Upper lobe of left lung (tissue), 4 donors: ENCODE measurements at regions not wholly inside any gene's neighbourhood (a gene's known extent, or its start where the extent isn't known, plus 50 kb on each side); places are given as distances from the start of the nearest gene placed in this dataset.

ENCODE experiments used
- CTCF ChIP-seq, 6 experiments: fragments of 450-650 bp in 4 of 6; fragments of 200-600 bp in 2 of 6; sonication (generic) in 2 of 6; IDR thresholded peaks; one replicate each; pipeline ENCODE4 v1.5.1; 2016 to 2019; ENCODE audit warnings: antibody characterized with exemption in 6 of 6
- POLR2AphosphoS5 ChIP-seq, 2 donors: sonication (generic); formaldehyde crosslinking; IDR thresholded peaks; one replicate each; pipeline ENCODE4 v1.5.1; 2017; ENCODE audit warnings: antibody characterized with exemption in 2 of 2

GRCh38 chr2:100664021-100664755, 101.4 kb downstream of the PDCL3 start:
- no peak for TF ChIP-seq POLR2AphosphoS5 (IDR thresholded peaks at IDR 0.05)
- no peak for TF ChIP-seq CTCF (IDR thresholded peaks at IDR 0.05)
